RWPE2 (cell line): ENCODE measurements at regions not wholly inside any gene's neighbourhood (a gene's known extent, or its start where the extent isn't known, plus 50 kb on each side); places are given as distances from the start of the nearest gene placed in this dataset.

Experiments used
- ATAC-seq: fragments of 200-7000 bp; cut with Tn5 transposase; 3 replicates; pipeline ENCODE4 v1.9.1; 2021; ENCODE audit warnings: low read depth
- DNase-seq: peaks from one replicate; pipeline ENCODE4 v3.0.0-alpha.2; 2020; ENCODE audit warnings: low spot score
- H3K27ac ChIP-seq: fragments of 450-650 bp; 2 replicates; pipeline ENCODE4 v1.5.1; 2017; ENCODE audit warnings: mild to moderate bottlenecking; ENCODE audit not compliant: poor library complexity, severe bottlenecking
- H3K27me3 ChIP-seq: fragments of 250-450 bp; sonication (Bioruptor Pico); 2 replicates; pipeline ENCODE4 v1.5.1; 2021; ENCODE audit warnings: mild to moderate bottlenecking, moderate library complexity; ENCODE audit not compliant: insufficient read depth, poor library complexity, severe bottlenecking
- H3K36me3 ChIP-seq: fragments of 250-450 bp; sonication (Bioruptor Pico); 2 replicates; pipeline ENCODE4 v1.5.1; 2020; ENCODE audit warnings: low read depth, mild to moderate bottlenecking, moderate library complexity
- H3K4me1 ChIP-seq: fragments of 250-450 bp; sonication (Bioruptor Pico); 2 replicates; pipeline ENCODE4 v1.5.1; 2021; ENCODE audit warnings: mild to moderate bottlenecking, moderate library complexity; ENCODE audit not compliant: insufficient read depth, poor library complexity, severe bottlenecking
- H3K4me3 ChIP-seq: fragments of 250-450 bp; sonication (Bioruptor Pico); 2 replicates; pipeline ENCODE4 v1.5.1; 2021; ENCODE audit warnings: mild to moderate bottlenecking, moderate library complexity; ENCODE audit not compliant: severe bottlenecking
- H3K9me3 ChIP-seq: fragments of 250-450 bp; sonication (Bioruptor Pico); 2 replicates; pipeline ENCODE4 v1.5.1; 2021; ENCODE audit warnings: mild to moderate bottlenecking, moderate library complexity; ENCODE audit not compliant: severe bottlenecking
- TF ChIP-seq, protein P1 (sequence below): fragments of 450-650 bp; IDR thresholded peaks from one replicate; pipeline ENCODE4 v1.5.1; 2017; ENCODE audit warnings: mild to moderate bottlenecking, moderate library complexity; ENCODE audit not compliant: poor library complexity, severe bottlenecking

DNA sequence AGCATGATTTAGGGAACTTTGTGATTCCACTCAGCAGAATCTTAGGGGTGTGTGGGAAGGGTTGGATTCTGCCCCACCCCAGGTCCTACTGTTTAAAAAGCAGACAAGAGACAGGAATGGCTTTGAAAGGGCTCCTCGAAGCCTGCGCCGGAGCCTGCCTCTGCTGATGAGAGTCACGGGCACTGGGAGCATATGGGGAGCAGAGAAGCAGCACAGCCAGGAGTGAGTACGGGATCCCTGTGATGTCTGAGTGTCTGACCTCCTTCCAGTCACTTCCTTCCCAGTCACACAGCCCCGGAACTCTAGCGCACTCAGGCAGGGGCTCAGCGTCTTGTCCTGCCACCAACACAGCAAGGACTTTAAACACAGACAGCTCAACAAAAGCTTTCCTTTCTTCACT, 514.9 kb upstream of the DPP6 start:
- no peak overlapping the region for H3K4me3 ChIP-seq
- H3K9me3 ChIP-seq = peaks cover 2% of the 10 kb centered on the region
- TF ChIP-seq, protein P1, sequence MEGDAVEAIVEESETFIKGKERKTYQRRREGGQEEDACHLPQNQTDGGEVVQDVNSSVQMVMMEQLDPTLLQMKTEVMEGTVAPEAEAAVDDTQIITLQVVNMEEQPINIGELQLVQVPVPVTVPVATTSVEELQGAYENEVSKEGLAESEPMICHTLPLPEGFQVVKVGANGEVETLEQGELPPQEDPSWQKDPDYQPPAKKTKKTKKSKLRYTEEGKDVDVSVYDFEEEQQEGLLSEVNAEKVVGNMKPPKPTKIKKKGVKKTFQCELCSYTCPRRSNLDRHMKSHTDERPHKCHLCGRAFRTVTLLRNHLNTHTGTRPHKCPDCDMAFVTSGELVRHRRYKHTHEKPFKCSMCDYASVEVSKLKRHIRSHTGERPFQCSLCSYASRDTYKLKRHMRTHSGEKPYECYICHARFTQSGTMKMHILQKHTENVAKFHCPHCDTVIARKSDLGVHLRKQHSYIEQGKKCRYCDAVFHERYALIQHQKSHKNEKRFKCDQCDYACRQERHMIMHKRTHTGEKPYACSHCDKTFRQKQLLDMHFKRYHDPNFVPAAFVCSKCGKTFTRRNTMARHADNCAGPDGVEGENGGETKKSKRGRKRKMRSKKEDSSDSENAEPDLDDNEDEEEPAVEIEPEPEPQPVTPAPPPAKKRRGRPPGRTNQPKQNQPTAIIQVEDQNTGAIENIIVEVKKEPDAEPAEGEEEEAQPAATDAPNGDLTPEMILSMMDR = no peak
- H3K4me1 ChIP-seq = no peaks in the 10 kb centered on the region
- no peaks in the 10 kb centered on the region for H3K36me3 ChIP-seq
- no peak overlapping the region for H3K27ac ChIP-seq
- H3K27me3 ChIP-seq = no peaks in the 10 kb centered on the region
- DNase-seq (no peak), ATAC-seq (no peak)

DNA sequence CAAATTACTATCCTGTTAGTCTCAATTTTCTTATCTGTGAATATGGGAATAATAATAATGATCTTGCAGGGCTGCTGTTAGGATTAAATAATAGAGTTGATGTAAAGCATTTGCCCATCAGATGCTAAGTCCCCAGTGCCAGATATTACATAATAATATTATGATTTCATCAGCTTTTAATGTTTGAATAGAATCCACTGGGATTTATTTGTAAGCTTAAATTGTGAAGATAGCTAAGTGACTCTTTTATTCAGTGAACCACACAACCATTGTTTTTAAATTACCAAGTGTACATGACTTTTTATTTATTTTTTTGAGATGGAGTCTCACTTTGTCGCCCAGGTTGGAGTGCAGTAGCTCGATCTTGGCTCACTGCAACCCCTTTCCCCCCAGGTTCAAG, 510.3 kb upstream of the DPP6 start:
- DNase-seq (no peak), ATAC-seq (no peak)
- Histone ChIP-seq H3K27me3 (no peaks in the 10 kb centered on the region), H3K36me3 (no peaks in the 10 kb centered on the region), H3K27ac (no peak overlapping the region), H3K4me1 (no peaks in the 10 kb centered on the region), H3K4me3 (no peak overlapping the region), H3K9me3 (peaks cover 5% of the 10 kb centered on the region)
- TF ChIP-seq, protein P1 = no peak

DNA sequence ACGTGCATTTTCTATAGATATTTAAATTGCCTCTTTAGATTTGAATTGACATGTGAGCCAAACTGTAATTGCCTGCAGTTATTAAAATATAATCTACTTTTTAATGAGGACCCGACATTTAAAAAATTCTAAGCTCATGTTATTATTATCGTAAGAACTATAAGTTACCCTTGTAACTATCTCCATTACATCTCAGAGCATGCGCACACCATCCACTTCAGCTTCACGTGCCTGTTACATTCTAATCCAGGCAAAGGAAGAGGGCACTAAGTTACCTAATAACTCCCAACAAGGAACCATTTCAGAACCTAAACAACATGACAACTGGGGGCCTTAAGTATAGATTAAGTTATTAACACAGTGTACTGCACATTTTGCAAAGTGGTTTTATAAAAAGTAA, 509.0 kb upstream of the DPP6 start:
- ATAC-seq (no peak), DNase-seq (no peak)
- H3K27me3 ChIP-seq = no peaks in the 10 kb centered on the region
- no peak overlapping the region for H3K27ac ChIP-seq
- H3K4me1 ChIP-seq = no peaks in the 10 kb centered on the region
- no peak overlapping the region for H3K4me3 ChIP-seq
- peaks cover 5% of the 10 kb centered on the region for H3K9me3 ChIP-seq
- no peaks in the 10 kb centered on the region for H3K36me3 ChIP-seq
- TF ChIP-seq, protein P1 = no peak

DNA sequence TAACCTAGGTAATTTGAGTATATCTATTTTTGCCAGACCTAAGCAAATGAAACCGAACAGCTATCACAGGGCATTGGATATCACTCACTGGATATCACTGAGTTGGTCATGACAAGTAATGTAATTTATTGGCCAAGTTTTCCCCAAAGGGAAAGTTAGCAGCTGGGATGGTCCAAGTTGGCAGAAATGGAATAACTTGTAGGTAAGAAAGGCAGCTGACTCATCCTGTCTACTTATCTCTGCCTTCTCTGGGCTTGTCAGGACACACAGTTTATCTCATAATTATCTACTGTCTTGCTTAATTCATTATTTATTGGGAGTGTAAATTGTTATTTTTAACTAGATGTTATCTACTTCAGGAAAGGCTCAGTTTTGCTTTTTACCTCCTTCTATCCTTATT, 502.0 kb upstream of the DPP6 start:
- TF ChIP-seq, protein P1 = no peak
- Histone ChIP-seq H3K4me1 (no peaks in the 10 kb centered on the region), H3K27ac (no peak overlapping the region), H3K27me3 (no peaks in the 10 kb centered on the region), H3K4me3 (no peak overlapping the region), H3K36me3 (no peaks in the 10 kb centered on the region), H3K9me3 (no peaks in the 10 kb centered on the region)
- ATAC-seq = no peak
- no peak for DNase-seq

DNA sequence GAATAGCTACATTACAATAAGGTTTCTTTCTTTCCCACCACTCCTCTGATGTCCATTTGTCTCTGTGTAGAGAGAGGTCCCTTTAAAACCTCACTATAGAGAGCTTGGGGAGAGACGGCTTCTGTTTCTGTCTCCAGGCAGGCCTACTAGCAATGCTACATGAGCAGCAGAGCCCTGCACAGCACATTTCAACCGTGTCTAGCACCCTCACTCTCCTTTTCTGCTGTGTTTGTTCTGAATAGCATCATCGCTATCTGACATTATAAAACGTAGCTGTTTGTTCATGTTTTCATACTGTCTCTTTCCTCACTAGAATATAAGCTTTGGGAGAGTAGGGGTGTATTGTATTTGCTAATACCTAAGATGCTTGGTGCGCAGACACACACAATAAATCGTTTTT, 487.8 kb upstream of the DPP6 start:
- no peaks in the 10 kb centered on the region for H3K4me1 ChIP-seq
- TF ChIP-seq, protein P1 = no peak
- ATAC-seq (no peak), DNase-seq (no peak)
- H3K27ac ChIP-seq = no peak overlapping the region
- no peak overlapping the region for H3K4me3 ChIP-seq
- no peaks in the 10 kb centered on the region for H3K27me3 ChIP-seq
- no peaks in the 10 kb centered on the region for H3K36me3 ChIP-seq
- H3K9me3 ChIP-seq = no peaks in the 10 kb centered on the region
